ENCODE measurements at regions not wholly inside any gene's neighbourhood (a gene's known extent, or its start where the extent isn't known, plus 50 kb on each side); places are given as distances from the start of the nearest gene placed in this dataset.

DNA sequence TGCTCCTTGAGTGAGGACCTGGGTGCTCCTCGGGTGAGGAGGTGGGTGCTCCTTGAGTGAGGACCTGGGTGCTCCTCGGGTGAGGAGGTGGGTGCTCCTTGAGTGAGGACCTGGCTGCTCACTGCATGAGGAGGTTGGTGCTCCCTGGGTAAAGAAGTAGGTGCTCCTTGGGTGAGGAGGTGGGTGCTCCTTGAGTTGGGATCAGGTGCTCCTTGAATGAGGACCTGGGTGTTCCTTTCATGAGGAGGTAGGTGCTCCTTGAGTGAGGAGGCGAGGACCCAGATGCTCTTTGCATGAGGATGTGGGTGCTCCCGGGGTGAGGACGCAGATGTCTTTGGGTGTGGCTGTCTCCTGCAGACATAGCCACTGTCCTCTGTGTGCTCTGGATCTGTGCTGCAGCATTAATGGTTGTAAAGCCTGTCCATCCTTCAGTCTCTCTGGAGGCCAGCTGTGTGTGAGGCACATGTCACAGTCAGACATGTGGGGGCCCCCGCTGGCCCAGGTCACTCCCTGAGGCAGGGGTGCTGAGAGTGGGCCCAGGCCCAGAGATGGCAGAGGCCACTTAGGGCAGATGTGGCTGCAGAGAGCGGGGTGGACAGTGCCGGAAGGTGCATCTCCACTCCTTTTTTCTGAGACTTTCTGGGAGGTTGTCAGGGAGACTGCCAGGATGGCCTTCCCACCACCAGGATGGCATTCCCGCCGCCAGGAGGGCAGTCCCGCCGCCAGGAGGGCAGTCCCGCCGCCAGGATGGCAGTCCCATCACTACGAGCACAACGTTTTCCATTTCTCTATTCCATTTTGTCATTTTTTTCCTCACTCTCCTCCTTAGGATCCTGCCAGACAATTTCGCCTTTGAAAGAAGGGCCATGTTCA lies 101.8 kb downstream of the HMX1 start:
- Histone ChIP-seq H3K4me2 (replicated peaks; ENCODE audit: extremely low read depth, low read length, poor library complexity, severe bottlenecking) (no peak overlapping the region), H3K4me3 (replicated peaks in 1 of 3; ENCODE audit: low read depth in 2 of 3, low read length in 3 of 3) (no peak overlapping the region), H3K79me2 (ENCODE audit: insufficient read depth, low read length) (no peaks in the 10 kb centered on the region), H4K20me1 (ENCODE audit: insufficient read depth, low read length) (no peaks in the 10 kb centered on the region), H2AFZ (ENCODE audit: insufficient read depth, low read depth, low read length, poor library complexity, severe bottlenecking) (no peak overlapping the region), H3K36me3 (replicated peaks in 1 of 2; ENCODE audit: control insufficient read depth in 1 of 2, insufficient read depth in 2 of 2, low read length in 2 of 2) (no peaks in the 10 kb centered on the region), H3K9ac (ENCODE audit: insufficient read depth, low read length, poor library complexity, severe bottlenecking) (no peak overlapping the region), H3K27me3 (ENCODE audit: control insufficient read depth in 2 of 2, insufficient read depth in 2 of 2, low read length in 2 of 2) (no peaks in the 10 kb centered on the region), H3K27ac (ENCODE audit: low read depth in 1 of 2, low read length in 2 of 2) (no peak overlapping the region), H3K9me3 (replicated peaks in 1 of 2; ENCODE audit: control insufficient read depth in 1 of 2, insufficient read depth in 1 of 2, low read length in 2 of 2) (no peaks in the 10 kb centered on the region), H3K4me1 (ENCODE audit: control insufficient read depth in 1 of 2, insufficient read depth in 2 of 2, low read length in 2 of 2) (no peaks in the 10 kb centered on the region)
- intact Hi-C loops (cut with micrococcal nuclease), result no loop called here
- 92% methylated on average over 16 of the region's 17 CpGs for WGBS (ENCODE audit: insufficient coverage)
- TF ChIP-seq, protein P1, sequence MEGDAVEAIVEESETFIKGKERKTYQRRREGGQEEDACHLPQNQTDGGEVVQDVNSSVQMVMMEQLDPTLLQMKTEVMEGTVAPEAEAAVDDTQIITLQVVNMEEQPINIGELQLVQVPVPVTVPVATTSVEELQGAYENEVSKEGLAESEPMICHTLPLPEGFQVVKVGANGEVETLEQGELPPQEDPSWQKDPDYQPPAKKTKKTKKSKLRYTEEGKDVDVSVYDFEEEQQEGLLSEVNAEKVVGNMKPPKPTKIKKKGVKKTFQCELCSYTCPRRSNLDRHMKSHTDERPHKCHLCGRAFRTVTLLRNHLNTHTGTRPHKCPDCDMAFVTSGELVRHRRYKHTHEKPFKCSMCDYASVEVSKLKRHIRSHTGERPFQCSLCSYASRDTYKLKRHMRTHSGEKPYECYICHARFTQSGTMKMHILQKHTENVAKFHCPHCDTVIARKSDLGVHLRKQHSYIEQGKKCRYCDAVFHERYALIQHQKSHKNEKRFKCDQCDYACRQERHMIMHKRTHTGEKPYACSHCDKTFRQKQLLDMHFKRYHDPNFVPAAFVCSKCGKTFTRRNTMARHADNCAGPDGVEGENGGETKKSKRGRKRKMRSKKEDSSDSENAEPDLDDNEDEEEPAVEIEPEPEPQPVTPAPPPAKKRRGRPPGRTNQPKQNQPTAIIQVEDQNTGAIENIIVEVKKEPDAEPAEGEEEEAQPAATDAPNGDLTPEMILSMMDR (IDR thresholded peaks at IDR 0.05), result no peak
- Mint-ChIP-seq H3K27me3 (ENCODE audit: low read depth in 3 of 3) (peaks cover 0 to 5% (median 2%) of the 10 kb centered on the region in 3 donors), H3K27ac (no peak overlapping the region), H3K9me3 (no peaks in the 10 kb centered on the region), H3K4me3 (no peak overlapping the region), H3K36me3 (no peaks in the 10 kb centered on the region), H3K4me1 (no peaks in the 10 kb centered on the region)
- no peak for DNase-seq

DNA sequence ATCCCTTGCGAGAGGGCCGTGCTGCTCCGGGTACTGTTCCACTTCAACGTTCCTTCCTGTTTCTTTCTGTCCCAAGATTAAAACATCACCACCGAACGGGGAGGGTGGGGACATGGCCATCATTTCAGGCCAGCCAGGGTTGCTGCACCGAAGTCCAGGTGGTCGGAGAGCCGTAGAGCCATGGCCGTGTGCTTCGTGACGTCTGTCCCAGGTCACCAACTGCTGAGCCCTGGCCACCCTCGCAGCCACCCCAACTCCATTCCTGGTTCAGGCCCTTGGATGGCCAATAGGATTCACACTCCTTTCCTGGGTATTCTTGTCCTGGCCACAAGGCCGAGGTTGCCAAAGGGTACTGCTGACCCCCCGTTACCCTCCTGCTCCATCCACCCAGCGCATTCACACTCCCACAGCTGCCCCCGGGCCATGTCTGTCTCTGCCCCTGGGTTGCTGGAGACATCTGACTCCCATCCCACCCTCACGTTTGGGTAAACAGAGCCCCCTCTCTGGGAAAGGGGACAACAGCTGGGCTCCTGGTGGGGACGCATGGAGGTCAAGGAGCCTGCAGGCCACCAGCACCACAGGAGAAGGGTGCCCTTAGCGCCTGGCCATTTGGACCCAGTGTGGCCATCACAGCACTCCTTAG lies 103.2 kb downstream of the HMX1 start:
- peak overlapping the region in 1 of 7 donors; percentile 31 for H3K27ac Mint-ChIP-seq
- no peak overlapping the region for H3K4me2 ChIP-seq (replicated peaks; ENCODE audit: extremely low read depth, low read length, poor library complexity, severe bottlenecking)
- no peaks in the 10 kb centered on the region for H3K27me3 ChIP-seq (ENCODE audit: control insufficient read depth in 2 of 2, insufficient read depth in 2 of 2, low read length in 2 of 2)
- no peak for DNase-seq
- H3K4me1 ChIP-seq (ENCODE audit: control insufficient read depth in 1 of 2, insufficient read depth in 2 of 2, low read length in 2 of 2), result no peaks in the 10 kb centered on the region
- no peak overlapping the region for H3K4me3 ChIP-seq (replicated peaks in 1 of 3; ENCODE audit: low read depth in 2 of 3, low read length in 3 of 3)
- WGBS (ENCODE audit: insufficient coverage), result 92% methylated on average over 13 of the region's 20 CpGs
- intact Hi-C loops (cut with micrococcal nuclease), result no loop called here
- H3K9me3 Mint-ChIP-seq, result no peaks in the 10 kb centered on the region
- H3K4me3 Mint-ChIP-seq, result no peak overlapping the region
- TF ChIP-seq, protein P1 (IDR thresholded peaks at IDR 0.05), result no peak
- H3K9ac ChIP-seq (ENCODE audit: insufficient read depth, low read length, poor library complexity, severe bottlenecking), result no peak overlapping the region
- H3K9me3 ChIP-seq (replicated peaks in 1 of 2; ENCODE audit: control insufficient read depth in 1 of 2, insufficient read depth in 1 of 2, low read length in 2 of 2), result no peaks in the 10 kb centered on the region
- no peaks in the 10 kb centered on the region for H3K36me3 ChIP-seq (replicated peaks in 1 of 2; ENCODE audit: control insufficient read depth in 1 of 2, insufficient read depth in 2 of 2, low read length in 2 of 2)
- no peak overlapping the region for H3K27ac ChIP-seq (ENCODE audit: low read depth in 1 of 2, low read length in 2 of 2)
- peaks cover 0 to 3% (median 2%) of the 10 kb centered on the region in 3 donors for H3K27me3 Mint-ChIP-seq (ENCODE audit: low read depth in 3 of 3)
- no peak overlapping the region for H2AFZ ChIP-seq (ENCODE audit: insufficient read depth, low read depth, low read length, poor library complexity, severe bottlenecking)
- H3K4me1 Mint-ChIP-seq, result no peaks in the 10 kb centered on the region
- H3K79me2 ChIP-seq (ENCODE audit: insufficient read depth, low read length), result no peaks in the 10 kb centered on the region
- H3K36me3 Mint-ChIP-seq, result no peaks in the 10 kb centered on the region
- no peaks in the 10 kb centered on the region for H4K20me1 ChIP-seq (ENCODE audit: insufficient read depth, low read length)
